GM18511 (cell line): ENCODE measurements at regions not wholly inside any gene's neighbourhood (a gene's known extent, or its start where the extent isn't known, plus 50 kb on each side); places are given as distances from the start of the nearest gene placed in this dataset.
"Not testable (repeated sequence)": the region's sequence is repeated elsewhere in the genome, so short reads cannot be mapped to it uniquely, and the experiment has no call there.

ENCODE experiments used
- ATAC-seq: cut with Tn5 transposase; IDR thresholded peaks from one replicate; pipeline ENCODE4 v1.9.1; 2021; ENCODE audit warnings: mild to moderate bottlenecking, moderate library complexity; ENCODE audit not compliant: unreplicated experiment

DNA sequence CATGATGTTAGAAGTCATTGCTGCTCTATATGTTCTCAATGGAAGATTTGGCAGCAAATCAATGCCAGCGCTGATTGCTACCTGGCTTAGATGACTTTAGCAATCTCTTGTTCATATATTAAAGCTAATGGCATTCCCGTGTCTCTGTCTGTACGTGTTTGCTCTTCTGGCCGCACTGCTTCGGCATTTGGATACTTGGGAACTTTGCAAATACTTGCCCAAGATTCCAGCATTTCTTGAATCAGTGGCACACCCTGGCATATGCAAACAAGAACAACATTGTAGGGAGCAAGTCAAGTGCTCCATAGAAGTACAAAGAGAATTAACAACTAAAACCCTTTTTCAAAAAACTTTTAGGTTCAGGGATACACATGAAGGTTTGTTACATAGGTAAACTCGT is 128.9 kb upstream of the TMEM164 start:
- no peak for ATAC-seq

DNA sequence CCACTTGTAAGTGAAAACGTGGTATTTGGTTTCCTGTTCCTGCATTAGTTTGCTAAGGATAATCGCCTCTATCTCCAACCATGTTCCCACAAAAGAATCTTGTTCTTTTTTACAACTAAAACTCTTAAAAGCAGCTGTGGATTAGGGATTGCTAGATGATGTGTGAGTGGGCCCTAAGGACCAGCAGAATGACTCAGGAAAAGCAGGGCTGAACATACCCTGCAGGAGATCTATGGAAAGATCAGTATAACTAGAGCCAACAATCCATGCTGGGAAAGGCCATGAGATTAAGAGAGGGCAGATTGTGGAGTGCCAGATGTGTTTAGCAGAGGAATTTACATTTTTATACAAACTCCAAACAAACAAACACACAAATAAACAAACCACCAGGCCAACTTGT is 128.4 kb upstream of the TMEM164 start:
- ATAC-seq = no peak

DNA sequence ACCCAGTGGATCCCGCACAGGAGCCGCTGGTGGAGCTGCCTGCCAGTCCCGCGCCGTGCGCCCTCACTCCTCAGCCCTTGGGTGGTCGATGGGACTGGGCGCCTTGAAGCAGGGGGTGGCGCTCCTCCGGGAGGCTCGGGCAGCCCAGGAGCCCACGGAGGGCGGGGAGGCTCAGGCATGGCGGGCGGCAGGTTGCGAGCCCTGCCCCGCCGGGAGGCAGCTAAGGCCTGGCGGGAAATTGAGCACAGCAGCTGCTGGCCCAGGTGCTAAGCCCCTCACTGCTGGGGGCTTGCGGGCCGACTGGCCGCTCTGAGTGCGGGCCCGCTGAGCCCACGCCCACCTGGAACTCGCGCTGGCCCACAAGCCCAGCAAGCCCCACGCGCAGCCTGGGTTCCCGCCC is 127.1 kb upstream of the TMEM164 start:
- ATAC-seq = no peak

- ATAC-seq = no peak
These were observed 124.7 kb upstream of the TMEM164 start for GRCh38 chrX:109878236-109878635.

- no peak for ATAC-seq
These were observed 122.9 kb upstream of the TMEM164 start for GRCh38 chrX:109879991-109880390.

DNA sequence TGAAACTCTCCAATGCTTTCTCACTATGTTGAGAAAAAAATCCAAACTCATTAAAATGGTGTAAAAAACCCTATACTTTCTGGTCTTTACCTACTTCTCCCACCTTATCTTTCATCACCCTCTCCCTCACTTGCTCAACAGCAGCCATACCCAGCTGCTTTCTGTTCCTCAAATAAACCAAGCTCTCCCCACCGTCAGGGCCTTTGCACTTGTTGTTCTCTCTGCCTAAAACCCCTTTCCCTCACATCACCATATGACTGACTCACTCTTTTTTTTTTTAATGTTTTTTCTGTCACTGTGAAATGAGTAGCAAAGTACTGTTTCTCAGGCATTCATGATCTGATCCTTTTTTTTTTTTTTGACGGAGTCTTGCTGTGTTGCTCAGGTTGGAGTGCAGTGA is 122.3 kb upstream of the TMEM164 start:
- ATAC-seq = peak; percentile 94

- no peak for ATAC-seq
These were observed 116.7 kb upstream of the TMEM164 start for GRCh38 chrX:109886122-109886761.

GRCh38 chrX:109889289-109890006 is 113.5 kb upstream of the TMEM164 start:
- ATAC-seq = peak; percentile 61

DNA sequence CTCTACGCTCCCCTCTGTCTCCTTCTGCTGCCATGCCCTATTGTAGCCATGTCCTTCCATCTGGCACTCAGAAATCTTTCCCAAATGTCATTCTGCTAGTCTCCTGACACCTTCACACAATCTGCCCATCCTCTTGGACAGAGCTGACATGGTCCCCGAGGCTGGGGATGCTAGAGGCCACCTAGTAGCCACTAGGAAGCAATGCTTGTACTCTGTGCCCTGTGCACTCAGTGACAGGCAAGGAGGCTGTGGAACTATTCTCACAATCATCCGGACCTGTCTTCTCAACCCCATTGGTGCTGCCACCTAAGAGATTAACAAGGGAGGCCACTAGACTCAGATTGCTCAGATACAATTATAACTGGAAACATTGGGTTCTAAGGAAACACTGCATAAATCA is 112.6 kb upstream of the TMEM164 start:
- no peak for ATAC-seq

- no peak for ATAC-seq
These were observed 111.9 kb upstream of the TMEM164 start for GRCh38 chrX:109890910-109891502.

GRCh38 chrX:109896024-109896423 is 106.9 kb upstream of the TMEM164 start:
- ATAC-seq = not testable (repeated sequence)

DNA sequence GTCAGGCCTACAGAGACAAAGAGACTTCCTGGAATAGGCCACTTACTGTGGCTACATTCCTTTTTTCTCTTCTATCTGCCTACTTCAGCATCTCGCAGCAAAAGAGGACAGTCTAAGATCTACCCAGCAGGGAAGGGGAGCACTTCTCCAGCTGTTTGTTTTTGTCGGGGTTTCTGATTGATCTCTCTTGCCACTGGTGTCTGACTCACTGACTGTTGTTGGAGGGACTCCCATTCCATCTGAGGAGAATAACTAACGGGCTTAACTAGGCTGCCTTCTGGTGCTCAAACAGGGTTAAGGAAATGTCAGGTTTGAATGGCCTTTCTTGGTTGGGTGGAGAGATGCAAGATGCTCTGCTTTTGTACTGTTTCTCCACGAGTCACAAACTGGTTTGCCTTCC is 100.2 kb upstream of the TMEM164 start:
- ATAC-seq = no peak

DNA sequence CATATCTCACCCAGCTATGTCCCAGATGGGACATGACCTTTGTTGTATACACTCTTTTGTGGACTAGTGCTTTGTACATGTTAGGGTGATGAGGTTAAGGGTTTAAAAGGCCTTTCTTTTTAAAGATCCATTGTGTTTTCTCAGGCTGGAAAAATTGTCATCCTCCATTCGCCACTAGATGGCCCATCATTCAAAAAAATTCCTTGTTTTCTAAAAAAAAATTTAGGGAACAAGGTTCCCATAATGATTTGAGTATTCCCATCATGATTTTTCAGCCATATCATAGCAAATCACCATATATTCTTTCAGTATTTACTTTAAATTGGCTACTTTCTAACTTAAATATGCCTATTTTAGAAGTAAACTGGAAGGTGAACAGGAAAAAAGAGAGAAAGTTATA is 91.9 kb upstream of the TMEM164 start:
- ATAC-seq = no peak

DNA sequence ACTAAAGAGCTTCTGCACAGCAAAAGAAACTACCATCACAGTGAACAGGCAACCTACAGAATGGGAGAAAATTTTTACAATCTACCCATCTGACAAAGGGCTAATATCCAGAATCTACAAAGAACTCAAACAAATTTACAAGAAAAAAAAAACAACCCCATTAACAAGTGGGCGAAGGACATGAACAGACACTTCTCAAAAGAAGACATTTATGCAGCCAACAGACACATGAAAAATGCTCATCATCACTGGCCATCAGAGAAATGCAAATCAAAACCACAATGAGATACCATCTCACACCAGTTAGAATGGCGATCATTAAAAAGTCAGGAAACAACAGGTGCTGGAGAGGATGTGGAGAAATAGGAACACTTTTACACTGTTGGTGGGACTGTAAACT is 89.9 kb upstream of the TMEM164 start:
- ATAC-seq = not testable (repeated sequence)

DNA sequence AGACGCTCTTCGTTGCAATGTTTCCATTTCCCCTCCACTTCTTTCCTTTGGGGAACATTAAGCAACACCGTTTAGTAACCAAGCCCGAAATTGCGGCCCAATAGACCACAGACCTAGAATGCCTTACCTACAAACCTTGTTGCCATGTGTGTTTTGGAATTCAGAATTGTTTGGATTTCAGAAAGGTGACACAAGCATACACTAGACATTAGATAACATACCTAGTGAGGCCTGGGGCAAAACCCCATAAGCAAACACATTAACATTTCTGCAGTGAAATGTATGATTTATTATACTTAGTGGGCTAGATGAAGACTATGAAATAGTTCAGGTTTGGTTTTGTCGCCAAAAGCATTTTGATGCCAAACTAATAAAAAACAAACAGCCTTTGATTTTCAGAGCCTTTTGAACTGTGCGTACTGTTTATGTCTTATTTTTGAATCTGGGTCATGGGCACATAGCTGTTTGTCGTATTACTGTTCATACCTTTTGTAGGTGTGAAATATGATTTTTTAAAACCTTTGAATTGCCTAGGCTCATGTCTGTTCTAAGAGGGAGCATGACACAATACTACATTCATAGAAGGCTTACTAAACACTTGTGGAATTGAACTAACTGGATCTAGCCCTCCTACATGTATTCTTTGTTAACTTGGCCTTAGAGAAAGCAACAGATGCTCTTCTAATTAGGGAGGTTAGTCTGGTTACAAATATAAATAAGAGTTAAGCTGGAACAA is 88.6 kb upstream of the TMEM164 start:
- ATAC-seq = no peak

GRCh38 chrX:109918753-109919152 is 84.2 kb upstream of the TMEM164 start:
- no peak for ATAC-seq

GRCh38 chrX:109920325-109920724 is 82.6 kb upstream of the TMEM164 start:
- ATAC-seq = no peak

DNA sequence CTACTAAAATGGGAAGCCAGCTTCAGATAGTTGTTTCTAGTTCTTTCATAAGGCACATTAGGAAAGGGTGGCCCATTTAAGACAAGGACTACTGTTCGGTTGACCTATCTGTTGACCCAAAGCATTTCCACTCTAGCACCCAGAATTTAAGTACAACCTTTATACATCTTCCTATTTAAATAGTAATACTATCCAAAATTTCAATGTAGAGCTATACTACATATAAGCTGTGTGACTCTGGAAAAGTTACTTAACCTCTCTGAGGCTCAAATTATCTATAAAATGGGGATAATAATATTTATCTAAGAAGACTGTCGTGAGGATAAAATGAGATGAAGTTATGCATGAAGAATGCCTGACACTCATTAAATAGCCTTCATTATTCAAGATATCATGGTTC is 82.0 kb upstream of the TMEM164 start:
- no peak for ATAC-seq

DNA sequence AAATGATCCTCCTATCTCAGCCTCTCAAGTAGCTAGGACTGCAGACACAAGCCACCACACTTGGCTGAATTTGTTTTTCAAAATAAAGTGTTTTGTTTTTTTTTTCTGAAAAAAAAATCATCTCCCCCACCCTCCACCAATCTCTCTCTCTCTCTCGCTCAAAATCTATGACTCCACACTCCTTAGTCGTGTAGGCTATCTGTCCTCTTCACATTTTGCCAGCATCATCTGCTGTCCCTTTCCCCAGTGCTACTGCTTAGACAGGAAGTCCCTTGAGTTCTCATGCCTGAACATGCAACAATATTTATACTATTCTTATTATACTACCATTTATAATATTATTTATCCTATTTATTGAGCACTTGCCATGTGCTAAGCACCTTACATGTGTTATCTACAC is 80.7 kb upstream of the TMEM164 start:
- no peak for ATAC-seq

DNA sequence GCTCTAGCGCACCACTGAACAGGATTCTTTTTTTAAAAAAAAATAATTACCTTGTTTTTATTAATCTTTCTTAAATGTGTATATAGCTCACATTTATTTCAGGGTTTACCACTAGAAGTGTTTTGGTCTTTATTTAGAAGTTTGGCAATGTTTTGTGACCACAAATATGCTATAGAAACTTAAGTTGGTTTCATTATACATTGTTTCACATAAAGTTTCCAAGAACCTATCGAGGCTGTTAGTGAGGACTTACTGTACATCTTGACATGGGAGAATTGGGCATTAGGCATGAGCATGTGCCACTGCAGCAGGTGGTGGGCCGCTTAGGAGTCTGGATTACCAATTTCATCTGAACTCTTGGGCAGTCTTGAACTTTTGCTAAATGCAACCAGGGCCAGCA is 77.9 kb upstream of the TMEM164 start:
- peak; percentile 72 for ATAC-seq

DNA sequence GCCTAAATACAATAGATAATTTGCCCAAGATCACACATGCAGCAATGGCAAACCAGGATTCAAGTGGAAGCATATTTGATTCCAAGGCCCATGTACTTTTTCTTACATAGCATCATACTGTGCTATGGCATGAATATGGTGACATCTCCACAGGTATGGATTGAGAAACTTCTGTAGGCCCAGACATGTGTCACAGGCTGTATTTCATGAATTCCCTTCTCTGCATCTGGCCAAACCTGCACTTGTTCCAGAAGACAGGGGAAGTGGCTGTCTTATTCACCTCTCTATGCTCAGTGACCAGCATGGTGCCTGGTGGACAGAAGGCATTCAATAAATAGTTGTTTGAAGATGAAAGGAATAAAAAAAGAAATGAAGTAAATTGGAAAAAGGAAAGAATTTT is 77.3 kb upstream of the TMEM164 start:
- no peak for ATAC-seq

DNA sequence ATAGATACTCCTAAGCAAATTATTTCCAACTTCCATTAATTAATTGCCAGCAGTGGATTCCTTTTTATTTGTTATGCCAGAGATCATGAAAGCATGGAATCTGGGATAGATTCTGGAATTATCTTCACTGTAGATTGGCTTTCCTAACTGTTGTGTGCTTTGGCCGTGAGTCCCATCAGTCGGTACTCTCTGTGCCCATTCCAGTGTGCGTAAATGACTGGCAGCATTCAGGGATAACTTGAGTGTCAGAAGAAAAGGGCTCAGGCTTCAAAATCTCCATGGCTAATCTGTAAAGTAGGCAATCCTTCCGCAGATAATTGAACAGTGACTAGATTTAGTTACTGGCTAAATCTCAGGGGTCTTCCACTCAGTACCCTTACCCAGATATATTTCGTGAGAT is 76.8 kb upstream of the TMEM164 start:
- ATAC-seq = no peak
